Fibroblast of lung (primary cell): ENCODE measurements at regions not wholly inside any gene's neighbourhood (a gene's known extent, or its start where the extent isn't known, plus 50 kb on each side); places are given as distances from the start of the nearest gene placed in this dataset.

Experiments
- DNase-seq, 2 donors: peaks; one replicate each; pipeline versions ENCODE4 v3.0.0 to v3.0.0-alpha.2; 2010; ENCODE audit warnings: low read depth in 2 of 2
- H2AFZ ChIP-seq: 2 replicates; pipeline ENCODE4 v1.5.1; 2012; ENCODE audit warnings: low read length, control low read depth, inconsistent platforms
- H3K27ac ChIP-seq: 2 replicates; pipeline ENCODE4 v1.5.1; 2011; ENCODE audit warnings: low read length, control low read depth; ENCODE audit not compliant: insufficient read depth
- H3K27me3 ChIP-seq: 2 replicates; pipeline ENCODE4 v1.5.1; 2011; ENCODE audit warnings: mild to moderate bottlenecking, low read length; ENCODE audit not compliant: control insufficient read depth, insufficient read depth
- H3K36me3 ChIP-seq: 2 replicates; pipeline ENCODE4 v1.5.1; 2011; ENCODE audit warnings: low read length; ENCODE audit not compliant: control insufficient read depth, insufficient read depth
- H3K4me1 ChIP-seq: 2 replicates; pipeline ENCODE4 v1.5.1; 2011; ENCODE audit warnings: low read length; ENCODE audit not compliant: control insufficient read depth, insufficient read depth; ENCODE audit errors: extremely low read depth
- H3K4me2 ChIP-seq: 2 replicates; pipeline ENCODE4 v1.5.1; 2011; ENCODE audit warnings: low read length, control low read depth; ENCODE audit not compliant: insufficient read depth; ENCODE audit errors: extremely low read depth
- H3K4me3 ChIP-seq, 4 experiments: fragments of 200-600 bp in 1 of 4; sonication (generic) in 1 of 4; replicated peaks in 1 of 4; 2 replicates each; pipeline ENCODE4 v1.5.1; 2011 to 2016; ENCODE audit warnings: low read length in 4 of 4, low read depth in 3 of 4, mild to moderate bottlenecking in 3 of 4, control low read depth in 2 of 4, inconsistent platforms in 1 of 4, mixed read lengths in 1 of 4; ENCODE audit not compliant: insufficient read depth in 1 of 4; ENCODE audit errors: control extremely low read depth in 1 of 4
- H3K79me2 ChIP-seq: 2 replicates; pipeline ENCODE4 v1.5.1; 2012; ENCODE audit warnings: mild to moderate bottlenecking, low read length, inconsistent platforms; ENCODE audit not compliant: control insufficient read depth, insufficient read depth
- H3K9ac ChIP-seq: 2 replicates; pipeline ENCODE4 v1.5.1; 2011; ENCODE audit warnings: mild to moderate bottlenecking, low read length, control low read depth; ENCODE audit not compliant: insufficient read depth
- H3K9me3 ChIP-seq: 2 replicates; pipeline ENCODE4 v1.5.1; 2012; ENCODE audit warnings: low read depth, low read length; ENCODE audit not compliant: control insufficient read depth, insufficient read depth
- H4K20me1 ChIP-seq: 2 replicates; pipeline ENCODE4 v1.5.1; 2011; ENCODE audit warnings: low read length; ENCODE audit not compliant: control insufficient read depth, insufficient read depth; ENCODE audit errors: extremely low read depth
- EZH2 ChIP-seq: IDR thresholded peaks from 2 replicates; pipeline ENCODE4 v1.5.1; 2012; ENCODE audit warnings: low read length, control low read depth, mild to moderate bottlenecking; ENCODE audit errors: missing control alignments
- TF ChIP-seq, protein P1 (sequence below), 2 donors: IDR thresholded peaks in 1 of 2; conservative IDR thresholded peaks in 1 of 2; 1 replicate in 1 of 2; 2 replicates in 1 of 2; pipeline ENCODE4 v1.5.1; 2011 to 2012; ENCODE audit warnings: low read length in 2 of 2, control low read depth in 1 of 2, inconsistent platforms in 1 of 2, low read depth in 1 of 2, mild to moderate bottlenecking in 1 of 2

- Histone ChIP-seq H3K4me1 (peaks cover 22% of the 10 kb centered on the region), H3K9ac (no peak overlapping the region), H3K27ac (peak overlapping the region; percentile 86), H3K4me3 (no peak overlapping the region), H3K4me2 (peak overlapping the region; percentile 79), H4K20me1 (no peaks in the 10 kb centered on the region), H3K27me3 (no peaks in the 10 kb centered on the region), H3K9me3 (no peaks in the 10 kb centered on the region), H3K36me3 (no peaks in the 10 kb centered on the region), H2AFZ (no peak overlapping the region), H3K79me2 (no peaks in the 10 kb centered on the region)
- DNase-seq: peak in 1 of 2 donors; percentile 74
- no peak for TF ChIP-seq EZH2
- TF ChIP-seq, protein P1, sequence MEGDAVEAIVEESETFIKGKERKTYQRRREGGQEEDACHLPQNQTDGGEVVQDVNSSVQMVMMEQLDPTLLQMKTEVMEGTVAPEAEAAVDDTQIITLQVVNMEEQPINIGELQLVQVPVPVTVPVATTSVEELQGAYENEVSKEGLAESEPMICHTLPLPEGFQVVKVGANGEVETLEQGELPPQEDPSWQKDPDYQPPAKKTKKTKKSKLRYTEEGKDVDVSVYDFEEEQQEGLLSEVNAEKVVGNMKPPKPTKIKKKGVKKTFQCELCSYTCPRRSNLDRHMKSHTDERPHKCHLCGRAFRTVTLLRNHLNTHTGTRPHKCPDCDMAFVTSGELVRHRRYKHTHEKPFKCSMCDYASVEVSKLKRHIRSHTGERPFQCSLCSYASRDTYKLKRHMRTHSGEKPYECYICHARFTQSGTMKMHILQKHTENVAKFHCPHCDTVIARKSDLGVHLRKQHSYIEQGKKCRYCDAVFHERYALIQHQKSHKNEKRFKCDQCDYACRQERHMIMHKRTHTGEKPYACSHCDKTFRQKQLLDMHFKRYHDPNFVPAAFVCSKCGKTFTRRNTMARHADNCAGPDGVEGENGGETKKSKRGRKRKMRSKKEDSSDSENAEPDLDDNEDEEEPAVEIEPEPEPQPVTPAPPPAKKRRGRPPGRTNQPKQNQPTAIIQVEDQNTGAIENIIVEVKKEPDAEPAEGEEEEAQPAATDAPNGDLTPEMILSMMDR (conservative IDR thresholded peaks at IDR 0.05 in 1 of 2, IDR thresholded peaks at IDR 0.05 in 1 of 2; ENCODE audit: low read depth in 1 of 2, low read length in 2 of 2): no peak
Measured at GRCh38 chr1:98322966-98323365, 338.6 kb upstream of the SNX7 start.

GRCh38 chr1:98322086-98322485, 339.4 kb upstream of the SNX7 start:
- no peaks in the 10 kb centered on the region for H3K9me3 ChIP-seq
- H3K4me3 ChIP-seq: no peak overlapping the region
- peaks cover 20% of the 10 kb centered on the region for H3K4me1 ChIP-seq
- no peak overlapping the region for H2AFZ ChIP-seq
- H3K4me2 ChIP-seq: no peak overlapping the region
- H3K27ac ChIP-seq: peak overlapping the region; percentile 86
- no peak overlapping the region for H3K9ac ChIP-seq
- H4K20me1 ChIP-seq: no peaks in the 10 kb centered on the region
- no peaks in the 10 kb centered on the region for H3K27me3 ChIP-seq
- H3K79me2 ChIP-seq: no peaks in the 10 kb centered on the region
- no peak for TF ChIP-seq EZH2
- TF ChIP-seq, protein P1 (conservative IDR thresholded peaks at IDR 0.05 in 1 of 2, IDR thresholded peaks at IDR 0.05 in 1 of 2; ENCODE audit: low read depth in 1 of 2, low read length in 2 of 2): no peak
- no peaks in the 10 kb centered on the region for H3K36me3 ChIP-seq
- DNase-seq: peak in 1 of 2 donors; percentile 33

- Histone ChIP-seq H3K27ac (no peak overlapping the region), H3K4me1 (peaks cover 20% of the 10 kb centered on the region), H3K79me2 (no peaks in the 10 kb centered on the region), H3K36me3 (no peaks in the 10 kb centered on the region), H3K27me3 (no peaks in the 10 kb centered on the region), H3K9me3 (no peaks in the 10 kb centered on the region), H3K9ac (no peak overlapping the region), H2AFZ (no peak overlapping the region), H3K4me2 (no peak overlapping the region), H4K20me1 (no peaks in the 10 kb centered on the region), H3K4me3 (no peak overlapping the region)
- TF ChIP-seq, protein P1 (conservative IDR thresholded peaks at IDR 0.05 in 1 of 2, IDR thresholded peaks at IDR 0.05 in 1 of 2; ENCODE audit: low read depth in 1 of 2, low read length in 2 of 2): no peak
- no peak for TF ChIP-seq EZH2
- no peak for DNase-seq
Measured at GRCh38 chr1:98321191-98321590, 340.3 kb upstream of the SNX7 start.
